ENCODE measurements at regions not wholly inside any gene's neighbourhood (a gene's known extent, or its start where the extent isn't known, plus 50 kb on each side); places are given as distances from the start of the nearest gene placed in this dataset.
A peak's percentile ranks its signal among the peaks of the same experiment; 100 is the strongest.

DNA sequence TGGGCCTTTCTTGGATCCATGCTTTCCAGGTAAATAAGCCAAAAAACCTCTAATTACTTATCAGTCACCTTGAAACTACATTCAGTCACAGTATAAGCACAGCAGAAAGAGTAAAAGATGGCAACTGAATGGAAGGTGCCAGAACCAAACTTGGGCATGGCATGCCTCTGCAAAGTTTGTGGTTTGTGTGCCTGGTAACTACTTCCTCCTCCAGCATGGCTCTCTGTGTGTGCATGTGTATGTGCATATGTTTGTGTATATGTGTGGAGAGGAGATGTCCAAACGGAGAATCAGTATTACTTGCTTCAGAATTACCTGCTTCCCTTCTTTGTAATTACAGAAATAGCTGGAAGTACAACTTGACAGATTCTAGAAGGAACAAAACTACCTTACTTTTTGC is 67.5 kb downstream of the AGTR2 start:
- WGBS, 2 donors (ENCODE audit: low coverage in 1 of 2) = 17 to 32% methylated on average over 1 of the region's 1 CpG
- Histone ChIP-seq H3K27ac (peak overlapping the region in 1 of 4 donors; percentile 13), H3K4me3 (no peak overlapping the region), H3K27me3 (no peaks in the 10 kb centered on the region), H3K9me3 (no peaks in the 10 kb centered on the region), H3K36me3 (no peaks in the 10 kb centered on the region), H3K4me1 (no peaks in the 10 kb centered on the region)
- intact Hi-C loops (cut with DNase I; ENCODE audit: low total_unique reads) (no loop called here), in situ Hi-C loops (cut with MboI; ENCODE audit: low pct_ligation_motif_present in 1 of 4, low pct_unique_long_range_greater_than_20kb in 1 of 4, low sequenced_read_pairs in 3 of 4) (no loop called here)
- TF ChIP-seq, protein P1, sequence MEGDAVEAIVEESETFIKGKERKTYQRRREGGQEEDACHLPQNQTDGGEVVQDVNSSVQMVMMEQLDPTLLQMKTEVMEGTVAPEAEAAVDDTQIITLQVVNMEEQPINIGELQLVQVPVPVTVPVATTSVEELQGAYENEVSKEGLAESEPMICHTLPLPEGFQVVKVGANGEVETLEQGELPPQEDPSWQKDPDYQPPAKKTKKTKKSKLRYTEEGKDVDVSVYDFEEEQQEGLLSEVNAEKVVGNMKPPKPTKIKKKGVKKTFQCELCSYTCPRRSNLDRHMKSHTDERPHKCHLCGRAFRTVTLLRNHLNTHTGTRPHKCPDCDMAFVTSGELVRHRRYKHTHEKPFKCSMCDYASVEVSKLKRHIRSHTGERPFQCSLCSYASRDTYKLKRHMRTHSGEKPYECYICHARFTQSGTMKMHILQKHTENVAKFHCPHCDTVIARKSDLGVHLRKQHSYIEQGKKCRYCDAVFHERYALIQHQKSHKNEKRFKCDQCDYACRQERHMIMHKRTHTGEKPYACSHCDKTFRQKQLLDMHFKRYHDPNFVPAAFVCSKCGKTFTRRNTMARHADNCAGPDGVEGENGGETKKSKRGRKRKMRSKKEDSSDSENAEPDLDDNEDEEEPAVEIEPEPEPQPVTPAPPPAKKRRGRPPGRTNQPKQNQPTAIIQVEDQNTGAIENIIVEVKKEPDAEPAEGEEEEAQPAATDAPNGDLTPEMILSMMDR (IDR thresholded peaks at IDR 0.05) = no peak
- TF ChIP-seq POLR2A (IDR thresholded peaks at IDR 0.05) (no peak), EP300 (IDR thresholded peaks at IDR 0.05; ENCODE audit: low read depth) (no peak), POLR2AphosphoS5 (IDR thresholded peaks at IDR 0.05) (no peak)
- no peak for DNase-seq

- no peaks in the 10 kb centered on the region for H3K36me3 ChIP-seq
- no peaks in the 10 kb centered on the region for H3K9me3 ChIP-seq
- intact Hi-C loops (cut with DNase I; ENCODE audit: low total_unique reads) = no loop called here
- WGBS, 2 donors (ENCODE audit: low coverage in 1 of 2) = 20 to 48% methylated on average over 1 to 2 of the region's 2 CpGs
- DNase-seq = no peak
- peak overlapping the region in 1 of 4 donors; percentile 13 for H3K27ac ChIP-seq
- no peak for TF ChIP-seq POLR2A (IDR thresholded peaks at IDR 0.05)
- TF ChIP-seq, protein P1 (IDR thresholded peaks at IDR 0.05) = no peak
- no peak for TF ChIP-seq EP300 (IDR thresholded peaks at IDR 0.05; ENCODE audit: low read depth)
- TF ChIP-seq POLR2AphosphoS5 (IDR thresholded peaks at IDR 0.05) = no peak
- H3K4me1 ChIP-seq = no peaks in the 10 kb centered on the region
- in situ Hi-C loops (cut with MboI; ENCODE audit: low pct_ligation_motif_present in 1 of 4, low pct_unique_long_range_greater_than_20kb in 1 of 4, low sequenced_read_pairs in 3 of 4) = no loop called here
- H3K27me3 ChIP-seq = no peaks in the 10 kb centered on the region
- H3K4me3 ChIP-seq = no peak overlapping the region
Observed at GRCh38 chrX:116238567-116239255, 68.2 kb downstream of the AGTR2 start.

DNA sequence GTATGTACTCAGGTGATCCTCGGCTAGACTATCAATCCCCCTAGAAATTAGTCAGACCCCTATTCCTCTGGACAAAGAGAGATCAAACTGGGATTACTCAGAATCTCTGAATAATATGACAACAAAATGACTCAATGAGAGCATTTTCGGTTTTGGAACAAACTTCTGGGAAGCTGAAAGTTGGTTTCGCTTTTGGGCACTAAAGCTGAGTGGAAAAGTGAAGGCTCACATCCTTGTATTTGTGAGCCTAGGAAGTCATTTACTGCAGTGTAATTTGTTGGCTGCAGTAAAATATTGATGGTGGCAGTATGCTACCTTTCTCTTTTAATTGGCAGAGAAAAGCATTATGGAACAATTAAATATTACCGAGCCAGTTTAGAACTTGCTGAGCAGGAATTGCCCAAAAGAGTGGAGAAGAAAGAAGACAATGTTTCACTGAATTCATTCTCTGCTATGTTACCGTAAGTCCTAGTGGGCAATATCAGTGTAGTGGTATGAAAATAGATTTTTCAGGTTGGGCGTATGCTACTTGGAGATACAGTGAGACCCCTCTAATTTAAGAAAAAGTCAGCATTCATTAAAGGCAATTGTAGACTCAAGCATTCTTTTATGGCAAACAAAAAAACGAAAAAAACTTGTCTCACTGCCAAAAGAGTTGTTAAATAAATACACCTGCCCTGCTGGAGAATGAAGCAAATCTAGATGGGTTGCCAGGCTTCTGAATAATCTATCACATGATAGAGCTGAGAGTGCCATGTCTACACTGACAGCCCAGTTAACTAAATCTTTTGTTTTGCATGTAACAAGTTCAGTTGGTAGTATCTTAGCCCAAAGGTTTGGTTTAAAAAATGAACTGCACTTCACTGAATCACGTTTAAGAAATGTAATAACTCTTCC is 69.6 kb downstream of the AGTR2 start:
- H3K36me3 ChIP-seq = no peaks in the 10 kb centered on the region
- DNase-seq = no peak
- intact Hi-C loops (cut with DNase I; ENCODE audit: low total_unique reads) = no loop called here
- WGBS, 2 donors (ENCODE audit: low coverage in 1 of 2) = 20 to 39% methylated on average over 3 to 8 of the region's 8 CpGs
- H3K4me1 ChIP-seq = no peaks in the 10 kb centered on the region
- no peak overlapping the region for H3K4me3 ChIP-seq
- in situ Hi-C loops (cut with MboI; ENCODE audit: low pct_ligation_motif_present in 1 of 4, low pct_unique_long_range_greater_than_20kb in 1 of 4, low sequenced_read_pairs in 3 of 4) = no loop called here
- no peaks in the 10 kb centered on the region for H3K27me3 ChIP-seq
- TF ChIP-seq EP300 (IDR thresholded peaks at IDR 0.05; ENCODE audit: low read depth) (no peak), POLR2AphosphoS5 (IDR thresholded peaks at IDR 0.05) (no peak), POLR2A (IDR thresholded peaks at IDR 0.05) (no peak)
- TF ChIP-seq, protein P1 (IDR thresholded peaks at IDR 0.05) = no peak
- no peaks in the 10 kb centered on the region for H3K9me3 ChIP-seq
- peak overlapping the region in 3 of 4 donors; percentile 28 to 64 (median 51) for H3K27ac ChIP-seq

GRCh38 chrX:116241001-116241400 is 70.5 kb downstream of the AGTR2 start:
- Histone ChIP-seq H3K27me3 (no peaks in the 10 kb centered on the region), H3K36me3 (no peaks in the 10 kb centered on the region), H3K27ac (no peak overlapping the region), H3K9me3 (no peaks in the 10 kb centered on the region), H3K4me3 (no peak overlapping the region), H3K4me1 (no peaks in the 10 kb centered on the region)
- DNase-seq = no peak
- in situ Hi-C loops (cut with MboI; ENCODE audit: low pct_ligation_motif_present in 1 of 4, low pct_unique_long_range_greater_than_20kb in 1 of 4, low sequenced_read_pairs in 3 of 4) (no loop called here), intact Hi-C loops (cut with DNase I; ENCODE audit: low total_unique reads) (no loop called here)
- TF ChIP-seq POLR2A (IDR thresholded peaks at IDR 0.05) (no peak), POLR2AphosphoS5 (IDR thresholded peaks at IDR 0.05) (no peak), EP300 (IDR thresholded peaks at IDR 0.05; ENCODE audit: low read depth) (no peak)
- TF ChIP-seq, protein P1 (IDR thresholded peaks at IDR 0.05) = no peak

Data from transverse colon (tissue), 4 donors.